ENCODE measurements at regions not wholly inside any gene's neighbourhood (a gene's known extent, or its start where the extent isn't known, plus 50 kb on each side); places are given as distances from the start of the nearest gene placed in this dataset.
"Not testable (repeated sequence)": the region's sequence is repeated elsewhere in the genome, so short reads cannot be mapped to it uniquely, and the experiment has no call there.

DNA sequence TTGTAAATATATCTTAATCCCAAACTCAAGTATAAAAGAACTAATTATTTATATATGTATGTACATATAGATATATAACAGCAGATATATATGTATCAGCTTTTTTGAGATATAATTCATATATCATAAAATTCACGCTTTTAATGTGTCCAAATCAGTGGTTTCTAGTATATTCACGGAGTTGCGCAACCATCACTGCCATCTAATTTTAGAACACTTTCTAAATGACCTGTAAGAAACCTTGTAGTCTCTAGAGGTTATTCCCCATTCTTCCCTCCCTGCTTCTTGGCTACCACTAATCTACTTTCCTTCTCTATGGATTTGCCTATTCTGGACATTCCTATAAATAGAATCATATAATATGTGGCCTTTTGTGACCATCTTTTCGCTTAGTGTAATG, 163.5 kb upstream of the TCF4 start:
- no peak for DNase-seq (ENCODE audit: low read depth in 2 of 2)

DNA sequence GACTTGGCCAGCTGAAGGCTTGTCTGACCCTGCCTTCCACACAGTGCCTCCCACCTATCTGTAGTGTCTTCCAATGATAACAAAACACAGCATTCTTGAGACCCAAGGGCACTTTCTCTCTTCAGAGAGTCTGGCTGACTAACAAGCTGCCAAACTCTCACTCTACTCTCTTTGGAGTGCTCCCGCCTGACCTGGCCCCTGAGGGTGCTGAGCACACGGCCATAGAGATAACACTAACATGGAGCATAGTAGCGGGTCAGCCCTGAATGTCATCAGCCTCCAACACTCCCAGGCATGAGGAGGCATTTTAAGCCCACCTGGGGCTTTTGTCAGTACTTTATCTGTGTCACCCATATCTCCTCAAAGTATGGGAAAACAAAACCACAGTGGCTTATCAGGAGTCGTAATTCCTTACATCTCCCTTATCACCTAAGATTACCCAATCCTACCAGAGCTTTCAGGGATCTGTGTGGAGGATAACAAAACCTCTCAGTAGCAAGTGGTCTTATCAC, 160.3 kb upstream of the TCF4 start:
- no peak for DNase-seq (ENCODE audit: low read depth in 2 of 2)

DNA sequence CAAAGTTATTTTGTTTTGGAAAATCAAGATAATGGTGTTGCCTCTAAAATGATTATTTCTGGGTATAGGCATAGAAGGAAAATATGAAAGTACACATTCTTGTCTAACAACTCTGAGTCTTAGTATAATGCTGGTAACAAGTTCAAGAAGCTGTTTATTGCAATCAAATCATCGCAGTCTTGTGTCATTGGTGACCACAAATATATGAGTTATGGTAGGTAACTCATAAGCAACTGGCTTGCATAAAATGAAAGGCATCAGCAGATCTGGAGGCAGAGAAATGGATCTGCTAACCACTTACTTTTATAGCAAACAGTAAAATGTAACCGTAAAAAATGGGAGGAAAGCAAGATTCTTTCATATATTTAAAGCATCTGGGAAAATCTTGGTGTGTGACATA, 156.2 kb upstream of the TCF4 start:
- DNase-seq (ENCODE audit: low read depth in 2 of 2): no peak

DNA sequence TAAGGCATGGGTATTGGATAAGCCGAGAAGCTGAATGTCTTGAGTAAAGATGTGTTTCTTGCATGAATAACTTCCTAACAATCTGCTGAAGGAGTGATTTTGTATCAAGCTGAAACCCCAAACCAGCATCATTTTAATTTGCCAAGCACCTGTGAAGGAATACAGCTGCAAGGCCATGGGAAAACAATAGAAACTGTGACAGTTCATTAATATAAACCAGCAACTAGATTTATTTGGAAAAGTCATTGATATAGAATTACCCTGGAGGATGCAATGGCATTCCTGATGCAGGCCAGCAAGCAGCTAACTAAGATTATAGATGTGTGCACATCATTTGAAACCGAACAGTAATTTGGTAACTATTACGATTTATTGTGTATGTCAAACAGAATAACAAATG, 155.7 kb upstream of the TCF4 start:
- no peak for DNase-seq (ENCODE audit: low read depth in 2 of 2)

DNA sequence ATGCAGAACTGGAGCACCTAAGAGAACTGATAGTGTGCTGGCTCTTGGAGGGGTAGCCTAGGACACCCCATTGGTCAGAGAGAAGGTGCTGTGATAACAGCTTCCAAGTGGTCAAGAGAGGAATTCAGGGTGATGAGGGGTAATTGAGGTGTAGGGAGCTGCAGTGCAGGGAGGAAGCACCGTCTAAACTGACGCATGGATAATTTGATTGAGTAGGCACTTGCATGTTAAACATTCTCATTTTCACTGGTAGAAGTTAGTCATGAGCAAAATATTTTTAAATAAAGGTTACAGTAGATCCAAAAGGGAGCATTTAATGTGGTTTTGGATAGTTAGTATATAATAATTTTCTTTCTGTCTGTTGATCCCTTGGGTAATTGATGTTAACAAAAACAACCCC, 155.1 kb upstream of the TCF4 start:
- no peak for DNase-seq (ENCODE audit: low read depth in 2 of 2)

DNA sequence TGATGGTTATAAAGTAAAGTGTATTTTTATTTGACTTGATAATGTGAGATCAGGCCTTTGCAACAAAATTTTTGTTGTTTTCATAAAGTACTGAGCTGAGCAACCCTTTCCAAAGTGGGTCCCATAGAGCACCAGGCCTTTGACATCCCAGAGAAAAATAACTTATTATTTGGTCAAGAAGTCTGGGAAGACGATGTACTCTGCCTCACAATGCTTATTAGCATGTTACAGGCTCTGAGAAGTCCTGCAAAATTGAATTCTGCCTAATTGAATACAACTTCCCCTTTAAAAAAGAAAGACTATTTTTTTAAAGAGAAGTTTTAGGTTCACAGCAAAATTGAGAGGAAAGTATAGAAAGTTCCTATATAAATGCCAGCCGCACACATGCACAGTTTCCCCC, 151.5 kb upstream of the TCF4 start:
- DNase-seq (ENCODE audit: low read depth in 2 of 2): no peak

DNA sequence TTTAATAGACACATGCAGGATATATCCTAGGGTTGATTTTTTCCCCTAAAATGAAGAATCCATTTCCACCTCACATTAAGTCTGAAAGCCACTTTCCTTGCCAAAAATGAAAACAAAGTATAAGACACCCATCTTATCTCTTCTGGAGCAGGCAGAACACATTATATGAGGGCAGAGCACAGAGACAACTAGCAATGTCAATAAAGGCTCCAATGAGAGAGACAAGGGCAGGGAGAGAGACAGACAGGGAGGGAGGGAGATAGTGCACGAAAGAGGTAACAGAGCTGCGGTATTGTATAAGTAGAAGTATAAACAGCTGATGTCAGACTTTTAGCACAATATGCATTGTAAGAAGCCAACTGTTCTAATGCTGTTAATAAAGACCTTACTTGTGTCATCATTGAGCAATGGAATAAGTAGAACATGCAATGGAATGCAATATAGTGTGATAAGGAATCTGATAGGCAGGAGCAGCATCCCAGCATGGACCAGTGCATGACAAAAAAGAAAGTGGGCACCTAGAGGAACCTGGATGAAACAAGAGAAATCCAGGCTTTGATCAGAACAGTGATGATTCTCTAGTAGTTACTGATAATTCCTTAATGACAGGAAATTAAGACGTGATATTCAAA, 150.6 kb upstream of the TCF4 start:
- no peak for DNase-seq (ENCODE audit: low read depth in 2 of 2)

DNA sequence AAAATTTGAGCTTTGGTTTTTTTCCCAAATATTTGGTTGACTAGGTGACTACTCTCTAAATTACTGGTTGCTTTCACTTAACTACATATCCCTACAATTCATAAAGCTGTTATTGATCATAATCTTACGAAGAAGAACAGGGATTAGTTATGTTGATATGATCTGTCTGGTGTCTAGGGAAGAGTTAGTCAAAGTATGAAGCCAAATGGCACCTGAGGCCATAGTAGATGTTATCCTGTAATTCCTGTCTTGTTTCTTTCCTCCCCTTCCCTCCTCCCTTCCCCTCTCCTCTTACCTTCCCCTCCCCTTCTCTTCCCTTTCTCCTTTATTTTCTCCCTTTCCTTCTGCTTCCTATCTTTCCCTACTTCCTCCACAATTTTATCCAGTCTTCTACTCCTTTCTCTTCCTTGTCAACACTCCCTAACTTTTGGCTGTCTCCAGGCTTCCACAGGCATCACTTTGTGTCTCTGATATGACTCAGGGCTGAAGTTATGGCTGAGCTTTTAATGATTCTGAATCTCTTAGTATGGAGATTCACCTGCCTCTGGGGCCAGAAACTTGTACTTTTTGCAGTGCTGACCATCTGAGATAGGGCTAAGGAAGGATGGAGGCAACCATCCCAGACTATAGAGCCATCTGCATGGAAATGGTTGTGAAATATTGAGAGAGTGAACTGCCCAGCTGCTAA, 149.9 kb upstream of the TCF4 start:
- no peak for DNase-seq (ENCODE audit: low read depth in 2 of 2)

DNA sequence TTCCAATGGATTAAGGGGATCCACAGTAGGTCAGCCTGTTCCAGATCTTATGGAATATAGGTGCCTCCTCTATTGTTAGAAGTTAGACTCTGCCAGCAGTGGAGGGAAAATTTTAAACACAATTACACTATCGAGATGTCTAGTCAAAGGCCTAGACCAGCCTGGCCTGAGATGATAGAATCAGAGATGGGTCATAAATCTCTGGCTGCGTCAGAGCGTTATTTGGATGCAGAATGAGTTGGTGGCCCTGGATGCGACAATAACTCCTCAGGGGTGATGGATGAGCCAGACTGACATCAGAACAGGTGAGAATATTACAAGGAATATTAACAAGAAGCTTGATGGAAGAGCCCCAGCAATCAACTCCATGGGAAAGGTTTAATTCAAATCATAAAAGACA, 149.3 kb upstream of the TCF4 start:
- DNase-seq (ENCODE audit: low read depth in 2 of 2): no peak

DNA sequence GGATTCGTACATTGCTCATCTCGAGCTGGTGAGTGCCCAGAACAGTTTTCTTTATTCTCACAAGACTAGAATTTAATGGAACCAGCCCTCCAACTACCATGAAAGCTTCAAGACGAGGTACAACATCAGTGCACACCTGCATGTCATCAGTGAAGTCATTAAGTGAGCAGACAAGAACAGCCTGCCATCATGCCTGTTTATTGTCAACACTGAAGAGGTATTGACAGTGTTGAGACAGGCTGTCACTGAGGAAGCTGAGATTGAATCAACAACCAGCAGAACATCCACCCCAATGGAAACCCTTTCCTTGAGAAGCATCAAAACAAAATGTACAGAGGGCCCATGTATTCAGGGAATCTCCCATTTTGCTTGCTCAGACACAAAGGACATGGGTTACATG, 148.0 kb upstream of the TCF4 start:
- DNase-seq (ENCODE audit: low read depth in 2 of 2): no peak

DNA sequence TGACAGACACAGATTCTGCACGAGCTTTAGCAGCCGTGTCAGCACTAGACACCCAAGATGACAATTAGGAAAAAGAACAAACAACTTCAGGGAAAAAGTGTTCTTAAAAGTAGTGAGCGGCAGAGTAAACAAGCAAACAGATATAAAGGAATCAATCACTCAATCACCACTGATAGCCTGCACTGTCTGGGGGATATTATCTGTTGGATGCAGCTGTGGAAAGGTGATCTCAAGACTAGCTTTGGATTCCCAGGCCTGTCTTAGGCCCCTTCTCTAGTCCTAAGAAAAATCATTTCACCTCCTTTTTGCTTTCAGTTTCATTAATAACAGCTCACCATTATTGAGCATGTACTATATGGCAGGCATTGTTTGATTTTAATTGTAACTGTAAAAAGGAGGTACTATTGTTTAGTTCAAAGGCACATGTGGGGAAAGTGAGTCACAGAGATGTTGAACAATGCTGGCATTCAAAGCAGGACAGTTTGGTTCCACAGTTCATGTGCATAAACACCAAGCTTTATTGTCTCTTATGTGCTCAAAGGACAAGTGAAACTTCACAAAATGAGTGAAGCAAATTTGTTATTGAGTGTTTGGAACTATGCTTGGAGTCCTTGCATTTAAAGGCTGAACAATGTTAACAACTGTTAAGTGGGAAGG, 147.3 kb upstream of the TCF4 start:
- peak; percentile 11 to 44 for DNase-seq (ENCODE audit: low read depth in 2 of 2)

DNA sequence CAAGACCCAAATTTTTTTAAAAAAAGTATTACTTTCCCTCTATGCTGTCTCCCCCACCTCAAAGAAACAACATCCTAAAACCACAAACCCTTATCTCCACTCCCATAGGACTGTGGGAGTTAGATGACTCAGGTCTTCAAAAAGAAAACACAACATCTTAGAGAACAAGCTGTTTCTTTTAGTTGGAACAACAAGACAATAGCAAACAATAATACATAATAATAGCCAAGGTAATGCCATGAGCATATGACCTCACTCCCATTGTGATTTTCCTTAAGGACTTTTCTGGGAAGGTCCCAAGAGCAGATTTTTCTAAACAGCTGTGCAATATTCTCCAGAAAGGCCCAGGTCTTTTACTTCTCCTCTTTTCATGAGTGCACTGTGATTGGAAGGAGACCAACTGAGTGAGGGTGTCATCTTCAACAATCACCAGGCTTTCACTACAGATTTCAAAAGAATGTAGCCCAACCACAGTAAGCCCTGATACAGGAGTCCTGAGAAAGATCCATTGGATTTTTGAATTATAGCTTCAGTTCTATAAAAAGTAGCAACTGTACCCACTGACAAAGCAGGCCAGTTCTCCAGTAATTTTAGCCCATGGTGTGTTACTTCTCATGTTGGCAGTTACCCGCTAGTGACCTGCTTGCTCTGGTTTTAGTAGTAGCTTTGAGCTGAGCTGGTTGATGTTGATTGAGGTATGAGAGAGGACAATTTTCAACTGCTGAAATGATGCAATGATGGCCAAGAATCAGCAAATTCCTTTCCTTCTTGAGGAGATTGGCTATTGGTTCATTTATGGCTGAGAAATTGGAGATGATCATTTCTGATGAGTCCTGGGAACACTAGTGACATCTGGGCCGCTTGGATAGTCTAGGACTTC, 144.5 kb upstream of the TCF4 start:
- DNase-seq (ENCODE audit: low read depth in 2 of 2): peak in 1 of 2 donors; percentile 43

DNA sequence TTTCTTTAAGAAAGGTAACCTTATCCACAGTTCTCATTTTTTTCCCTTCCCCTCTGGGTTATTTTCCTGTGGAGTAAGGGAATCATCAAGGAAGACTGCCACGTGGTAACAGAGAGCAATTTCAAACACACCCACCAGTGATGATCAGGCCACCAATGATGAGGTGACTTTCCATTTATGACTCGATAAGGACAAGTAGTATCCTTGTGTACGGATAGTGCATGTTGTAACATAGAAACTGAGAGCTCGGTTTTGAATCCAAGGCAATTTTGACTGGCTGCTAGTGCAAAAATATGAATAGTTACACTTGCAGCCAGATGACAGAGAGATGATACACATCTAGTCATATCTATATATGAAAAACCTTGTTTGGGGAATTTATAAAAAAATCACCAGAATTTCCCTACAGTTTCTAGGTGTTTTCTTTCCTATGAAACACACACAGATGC, 143.6 kb upstream of the TCF4 start:
- no peak for DNase-seq (ENCODE audit: low read depth in 2 of 2)

DNA sequence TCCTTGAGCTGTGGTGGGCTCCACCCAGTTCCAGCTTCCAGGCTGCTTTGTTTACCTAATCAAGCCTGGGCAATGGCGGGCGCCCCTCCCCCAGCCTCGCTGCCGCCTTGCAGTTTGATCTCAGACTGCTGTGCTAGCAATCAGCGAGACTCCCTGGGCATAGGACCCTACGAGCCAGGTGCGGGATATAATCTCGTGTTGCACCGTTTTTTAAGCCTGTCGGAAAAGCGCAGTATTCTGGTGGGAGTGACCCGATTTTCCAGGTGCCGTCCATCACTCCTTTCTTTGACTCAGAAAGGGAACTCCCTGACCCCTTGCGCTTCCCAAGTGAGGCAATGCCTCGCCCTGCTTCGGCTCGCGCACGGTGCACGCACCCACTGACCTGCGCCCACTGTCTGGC, 133.0 kb upstream of the TCF4 start:
- DNase-seq (ENCODE audit: low read depth in 2 of 2): not testable (repeated sequence)

DNA sequence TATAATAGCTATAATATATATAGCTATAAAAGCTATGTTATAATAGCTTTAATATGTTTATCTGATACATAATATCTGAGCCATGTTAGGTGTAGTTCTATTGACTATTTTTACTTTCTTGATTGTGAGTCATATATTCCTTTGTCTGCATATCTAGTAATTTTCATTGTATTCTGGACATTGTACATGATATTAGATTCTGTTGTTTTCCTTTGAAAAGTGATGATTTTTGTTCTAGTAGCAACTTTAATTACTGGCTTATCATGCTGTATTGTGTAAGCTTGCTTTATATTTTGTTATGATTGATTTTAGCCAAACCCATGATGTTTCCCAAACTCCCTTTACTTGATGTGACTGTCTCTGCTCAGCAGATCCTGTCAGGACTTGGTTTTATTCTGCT, 125.7 kb upstream of the TCF4 start:
- no peak for DNase-seq (ENCODE audit: low read depth in 2 of 2)

DNA sequence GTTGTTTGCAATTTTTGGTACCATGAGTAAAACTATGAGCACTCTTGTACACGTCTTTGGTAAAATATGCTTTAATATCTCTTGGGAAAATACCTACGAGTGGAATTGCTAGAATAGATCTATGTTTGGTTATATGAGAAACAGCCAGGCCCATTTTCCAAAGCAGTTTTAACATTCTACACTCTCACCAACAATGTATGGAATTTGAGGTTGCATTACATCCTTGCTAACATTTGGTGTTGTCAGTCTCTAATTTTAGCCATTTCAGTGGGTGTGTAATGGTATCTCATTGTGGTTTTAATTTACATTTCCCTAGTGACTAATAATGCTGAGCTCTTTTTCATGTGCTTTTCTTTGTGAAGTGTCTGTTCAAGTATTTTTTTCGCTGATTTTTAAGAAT, 118.9 kb upstream of the TCF4 start:
- no peak for DNase-seq (ENCODE audit: low read depth in 2 of 2)

DNA sequence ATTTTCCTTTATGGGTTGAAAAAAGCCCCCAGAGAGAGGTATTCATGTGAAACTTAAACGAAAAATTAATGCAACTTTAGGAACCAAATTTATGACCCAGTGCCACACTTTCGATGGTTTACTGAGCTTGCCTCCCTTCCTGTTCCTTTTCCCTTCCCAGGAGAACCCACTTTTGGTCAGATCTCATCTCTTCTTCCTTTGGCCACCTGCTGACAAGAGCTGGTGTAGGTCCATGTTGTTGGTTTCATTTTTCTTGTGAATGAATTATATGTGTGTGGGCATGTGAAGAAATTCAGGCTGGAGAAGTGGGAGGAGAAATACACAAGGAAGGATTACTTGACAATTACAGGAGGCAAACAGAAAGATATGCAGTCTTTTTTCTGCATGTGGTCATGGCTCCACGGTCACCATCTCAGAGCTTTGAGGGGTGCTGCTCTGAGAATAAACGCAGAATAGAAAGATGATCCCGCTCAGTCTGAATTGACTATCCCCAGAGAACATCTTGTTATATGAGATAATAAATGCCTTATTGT, 111.3 kb upstream of the TCF4 start:
- no peak for DNase-seq (ENCODE audit: low read depth in 2 of 2)

DNA sequence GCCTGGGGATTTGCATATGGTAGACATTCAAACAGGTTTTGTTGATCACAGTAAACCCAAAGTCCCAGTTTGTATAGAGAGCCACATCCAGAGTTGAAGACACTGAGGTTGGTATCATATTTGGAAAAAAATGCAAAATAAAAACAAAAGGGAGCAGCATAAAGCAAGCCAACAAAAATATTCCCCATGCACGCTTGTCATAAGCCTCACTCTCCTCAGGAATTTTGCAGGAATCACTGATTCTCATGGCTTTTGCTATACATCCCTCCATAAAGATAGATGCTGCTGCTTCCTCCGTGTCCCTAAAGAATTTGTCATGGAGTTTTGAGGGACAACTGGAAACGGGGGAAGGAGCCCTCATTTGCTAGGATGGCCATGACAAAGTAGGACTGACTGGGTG, 108.8 kb upstream of the TCF4 start:
- DNase-seq (ENCODE audit: low read depth in 2 of 2): no peak

DNA sequence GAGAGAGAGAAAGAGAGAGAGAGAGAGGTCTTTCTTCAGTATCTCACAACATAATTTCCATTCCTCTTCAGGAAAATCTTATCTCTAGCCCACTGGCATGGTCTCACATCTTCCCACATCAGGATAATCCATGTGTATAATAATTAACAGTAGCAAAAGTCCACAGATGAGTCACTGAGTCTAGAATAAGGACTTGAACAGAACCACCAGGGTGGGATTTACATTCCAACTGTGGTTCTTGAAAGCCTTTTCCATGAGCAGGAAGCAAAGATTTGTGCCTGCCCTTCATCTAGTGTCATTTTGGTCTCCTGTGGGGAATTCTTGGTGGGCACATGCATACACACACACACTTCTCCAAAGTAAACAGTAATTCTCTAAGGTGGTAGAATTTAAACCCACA, 107.1 kb upstream of the TCF4 start:
- no peak for DNase-seq (ENCODE audit: low read depth in 2 of 2)

DNA sequence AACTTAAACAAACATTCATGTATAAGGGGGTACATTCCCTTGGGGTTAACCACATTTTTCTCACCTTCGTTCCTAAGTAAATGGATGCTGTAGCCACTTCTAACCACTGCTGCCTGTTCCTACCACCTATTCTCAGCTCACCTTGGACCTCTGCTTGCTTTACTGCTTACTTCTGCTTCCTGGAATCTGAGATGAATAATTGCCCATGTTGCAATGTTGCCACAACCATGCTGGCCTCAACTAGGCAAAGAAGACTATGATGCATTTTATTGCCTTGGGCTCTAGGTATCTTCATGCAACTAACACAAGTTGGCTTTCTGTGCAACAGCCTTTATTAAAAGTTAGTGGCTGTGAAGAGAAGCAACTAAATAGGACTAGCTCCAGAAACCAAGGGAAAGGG, 106.3 kb upstream of the TCF4 start:
- no peak for DNase-seq (ENCODE audit: low read depth in 2 of 2)

DNA sequence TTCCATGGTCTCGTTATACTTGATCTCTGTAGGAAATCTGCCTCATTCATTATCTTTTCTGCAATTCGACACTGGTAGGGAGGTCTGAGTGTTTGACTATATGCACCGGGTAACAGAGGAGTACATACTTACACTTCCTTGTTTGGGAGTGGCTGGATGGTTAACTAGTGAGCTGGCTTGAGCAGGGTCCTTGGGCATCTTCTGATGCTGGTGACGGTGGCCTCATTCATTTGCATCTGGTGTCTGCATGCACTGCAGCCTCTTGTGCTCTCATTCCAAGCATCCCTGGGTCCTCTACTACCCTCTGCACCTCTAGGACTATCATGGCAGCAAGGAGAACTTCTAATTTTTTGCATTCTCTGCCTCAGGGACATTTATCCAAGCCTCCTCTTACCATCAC, 100.0 kb upstream of the TCF4 start:
- no peak for DNase-seq (ENCODE audit: low read depth in 2 of 2)

DNA sequence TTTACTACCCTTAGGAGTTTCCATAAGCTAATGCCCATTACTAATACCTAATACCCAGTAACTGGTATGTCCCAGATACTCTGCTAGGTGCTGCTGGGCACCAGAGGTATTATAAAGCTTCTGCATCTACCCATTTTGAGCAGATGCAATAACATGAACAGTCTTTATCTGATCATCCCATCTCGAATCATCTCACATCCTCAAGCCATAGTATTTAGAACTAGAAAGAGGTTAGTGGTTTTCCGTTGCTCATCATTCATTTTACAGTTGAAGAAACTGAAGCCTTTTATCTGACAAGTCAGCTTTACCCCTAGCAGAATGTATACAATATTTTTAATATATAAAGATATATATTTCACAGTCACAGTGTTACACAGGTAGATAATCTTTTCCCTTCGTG, 99.1 kb upstream of the TCF4 start:
- no peak for DNase-seq (ENCODE audit: low read depth in 2 of 2)
